H9 (cell line): ENCODE measurements at regions not wholly inside any gene's neighbourhood (a gene's known extent, or its start where the extent isn't known, plus 50 kb on each side); places are given as distances from the start of the nearest gene placed in this dataset.

Experiments
- DNase-seq: peaks from one replicate; pipeline ENCODE4 v3.0.0-alpha.2; 2017
- H2AFZ ChIP-seq: one replicate; pipeline ENCODE4 v1.6.1; 2013; ENCODE audit warnings: mild to moderate bottlenecking, low read length, control low read depth, moderate library complexity
- H2AK5ac ChIP-seq: 2 replicates; pipeline ENCODE4 v1.6.1; 2013; ENCODE audit warnings: low read length, control low read depth, mixed read lengths; ENCODE audit not compliant: insufficient read length
- H2BK120ac ChIP-seq: one replicate; pipeline ENCODE4 v1.6.1; 2013; ENCODE audit warnings: low read depth, mild to moderate bottlenecking, low read length, control low read depth, inconsistent platforms; ENCODE audit not compliant: poor library complexity, severe bottlenecking
- H2BK12ac ChIP-seq: 2 replicates; pipeline ENCODE4 v1.6.1; 2013; ENCODE audit warnings: low read length, control low read depth, mixed read lengths, low read depth; ENCODE audit not compliant: insufficient read length
- H2BK15ac ChIP-seq: 2 replicates; pipeline ENCODE4 v1.6.1; 2013; ENCODE audit warnings: low read depth, low read length, control low read depth
- H2BK20ac ChIP-seq: one replicate; pipeline ENCODE4 v1.6.1; 2013; ENCODE audit warnings: low read depth, mild to moderate bottlenecking, low read length, control low read depth, inconsistent platforms; ENCODE audit not compliant: poor library complexity, severe bottlenecking
- H2BK5ac ChIP-seq: 2 replicates; pipeline ENCODE4 v1.6.1; 2013; ENCODE audit warnings: low read length, control low read depth, mixed read lengths; ENCODE audit not compliant: insufficient read length
- H3K14ac ChIP-seq: 2 replicates; pipeline ENCODE4 v1.6.1; 2013; ENCODE audit warnings: low read length, control low read depth; ENCODE audit not compliant: insufficient read depth
- H3K18ac ChIP-seq: 2 replicates; pipeline ENCODE4 v1.6.1; 2013; ENCODE audit warnings: low read depth, mild to moderate bottlenecking, mixed read lengths, low read length, control low read depth; ENCODE audit not compliant: insufficient read length
- H3K23ac ChIP-seq: 2 replicates; pipeline ENCODE4 v1.6.1; 2013; ENCODE audit warnings: low read length, control low read depth, mixed read lengths, low read depth; ENCODE audit not compliant: insufficient read length
- H3K23me2 ChIP-seq: 2 replicates; pipeline ENCODE4 v1.6.1; 2013; ENCODE audit warnings: low read depth, mild to moderate bottlenecking, mixed read lengths, low read length, control low read depth; ENCODE audit not compliant: insufficient read length, poor library complexity, severe bottlenecking
- H3K27ac ChIP-seq: 2 replicates; pipeline ENCODE4 v1.5.1; 2013; ENCODE audit warnings: low read length, control low read depth, mixed read lengths, low read depth; ENCODE audit not compliant: insufficient read length
- H3K27me3 ChIP-seq: 2 replicates; pipeline ENCODE4 v1.6.1; 2013; ENCODE audit warnings: low read length, control low read depth, inconsistent platforms; ENCODE audit not compliant: insufficient read depth
- H3K4ac ChIP-seq: 2 replicates; pipeline ENCODE4 v1.6.1; 2013; ENCODE audit warnings: low read depth, mild to moderate bottlenecking, control low read depth, inconsistent platforms, low read length, moderate library complexity
- H3K4me1 ChIP-seq: 2 replicates; pipeline ENCODE4 v1.6.1; 2013; ENCODE audit warnings: low read length, control low read depth, inconsistent platforms; ENCODE audit not compliant: insufficient read depth
- H3K4me2 ChIP-seq: 2 replicates; pipeline ENCODE4 v1.6.1; 2013; ENCODE audit warnings: low read length, control low read depth, mixed read lengths; ENCODE audit not compliant: insufficient read length, insufficient read depth
- H3K56ac ChIP-seq: 2 replicates; pipeline ENCODE4 v1.6.1; 2013; ENCODE audit warnings: low read depth, mild to moderate bottlenecking, mixed read lengths, low read length, control low read depth; ENCODE audit not compliant: insufficient read length
- H3K79me1 ChIP-seq: 2 replicates; pipeline ENCODE4 v1.6.1; 2013; ENCODE audit warnings: low read depth, mild to moderate bottlenecking, moderate library complexity, low read length, control low read depth, inconsistent platforms; ENCODE audit not compliant: insufficient read depth, poor library complexity, severe bottlenecking
- H3K79me2 ChIP-seq: 2 replicates; pipeline ENCODE4 v1.6.1; 2013; ENCODE audit warnings: low read length, control low read depth, inconsistent platforms; ENCODE audit not compliant: insufficient read depth
- H3K9ac ChIP-seq: 2 replicates; pipeline ENCODE4 v1.6.1; 2013; ENCODE audit warnings: low read length, control low read depth, mixed read lengths; ENCODE audit not compliant: insufficient read length; ENCODE audit errors: extremely low read depth
- H3K9me3 ChIP-seq: one replicate; pipeline ENCODE4 v1.6.1; 2013; ENCODE audit warnings: low read depth, low read length, inconsistent platforms; ENCODE audit not compliant: control insufficient read depth
- H3T11ph ChIP-seq: one replicate; pipeline ENCODE4 v1.6.1; 2013; ENCODE audit warnings: mild to moderate bottlenecking, low read length, control low read depth, inconsistent platforms
- H4K20me1 ChIP-seq: one replicate; pipeline ENCODE4 v1.6.1; 2013; ENCODE audit not compliant: control insufficient read depth, insufficient read length, insufficient read depth
- H4K5ac ChIP-seq: 2 replicates; pipeline ENCODE4 v1.6.1; 2013; ENCODE audit warnings: low read depth, mild to moderate bottlenecking, mixed read lengths, low read length, control low read depth; ENCODE audit not compliant: insufficient read length
- H4K8ac ChIP-seq: replicated peaks from 2 replicates; pipeline ENCODE4 v1.6.1; 2013; ENCODE audit warnings: low read length, control low read depth, mixed read lengths, low read depth; ENCODE audit not compliant: insufficient read length
- H4K91ac ChIP-seq: 2 replicates; pipeline ENCODE4 v1.6.1; 2013; ENCODE audit warnings: low read depth, mild to moderate bottlenecking, moderate library complexity, mixed read lengths, low read length, control low read depth; ENCODE audit not compliant: insufficient read length
- H3K27ac Mint-ChIP-seq, 3 experiments: 2 replicates in 2 of 3; 3 replicates in 1 of 3; pipeline ENCODE4 v1.8.0; 2020 to 2021; ENCODE audit warnings: mixed read lengths in 3 of 3, mild to moderate bottlenecking in 1 of 3, moderate library complexity in 1 of 3
- H3K27me3 Mint-ChIP-seq: 2 replicates; pipeline ENCODE4 v1.8.0; 2021; ENCODE audit warnings: low read depth, mild to moderate bottlenecking, moderate library complexity, mixed read lengths
- H3K36me3 Mint-ChIP-seq, 3 experiments: 2 replicates in 2 of 3; 3 replicates in 1 of 3; pipeline ENCODE4 v1.8.0; 2020 to 2021; ENCODE audit warnings: low read depth in 3 of 3, mixed read lengths in 3 of 3; ENCODE audit not compliant: insufficient read depth in 1 of 3
- H3K4me1 Mint-ChIP-seq, 2 experiments: 2 replicates each; pipeline ENCODE4 v1.8.0; 2020; ENCODE audit warnings: mixed read lengths in 2 of 2
- H3K4me3 Mint-ChIP-seq, 2 experiments: 2 replicates in 1 of 2; 3 replicates in 1 of 2; pipeline ENCODE4 v1.8.0; 2020 to 2021; ENCODE audit warnings: mild to moderate bottlenecking in 2 of 2, mixed read lengths in 2 of 2, moderate library complexity in 1 of 2
- H3K9me3 Mint-ChIP-seq, 2 experiments: 2 replicates in 1 of 2; 3 replicates in 1 of 2; pipeline ENCODE4 v1.8.0; 2020; ENCODE audit warnings: mild to moderate bottlenecking in 2 of 2, mixed read lengths in 2 of 2, moderate library complexity in 1 of 2
- CTCF ChIP-seq: fragments of 200-600 bp; sonication (generic); conservative IDR thresholded peaks from 3 replicates; pipeline ENCODE4 v1.8.0; 2021; ENCODE audit warnings: antibody characterized with exemption, mild to moderate bottlenecking
- WGBS: extraction: QIAGEN DNeasy Blood & Tissue Kit; methylation state at CpG from one replicate; pipeline ENCODE4 v1.1.7; 2013; ENCODE audit warnings: missing lambda C conversion rate, low lambda C conversion rate, mixed read lengths; ENCODE audit not compliant: insufficient read length; ENCODE audit errors: extremely low coverage; 5-methylcytosine and 5-hydroxymethylcytosine counted together

GRCh38 chr11:112565551-112565950 is 304.9 kb upstream of the PLET1 start:
- Histone ChIP-seq H2BK20ac (no peak overlapping the region), H2BK12ac (no peak overlapping the region), H3K4ac (no peak overlapping the region), H2BK15ac (no peak overlapping the region), H3K18ac (no peak overlapping the region), H3K79me2 (no peaks in the 10 kb centered on the region), H2AFZ (no peak overlapping the region), H2AK5ac (no peak overlapping the region), H3K4me1 (no peaks in the 10 kb centered on the region), H3K14ac (no peak overlapping the region), H3K79me1 (no peaks in the 10 kb centered on the region), H3K23me2 (no peaks in the 10 kb centered on the region), H3T11ph (no peak overlapping the region), H3K56ac (no peak overlapping the region), H3K9me3 (no peaks in the 10 kb centered on the region), H3K4me2 (no peak overlapping the region), H3K27me3 (no peaks in the 10 kb centered on the region), H2BK5ac (no peak overlapping the region), H3K27ac (no peak overlapping the region), H4K20me1 (no peaks in the 10 kb centered on the region), H2BK120ac (no peak overlapping the region), H4K8ac (no peak overlapping the region), H4K5ac (no peak overlapping the region), H4K91ac (no peak overlapping the region), H3K9ac (no peak overlapping the region), H3K23ac (no peak overlapping the region)
- no peak overlapping the region for H3K4me3 Mint-ChIP-seq
- TF ChIP-seq CTCF = no peak
- H3K4me1 Mint-ChIP-seq = peaks cover 4 to 8% of the 10 kb centered on the region in 2 experiments; a peak in 2 of 4 replicates
- WGBS = no CpG with 5 or more reads among the region's 5 CpGs
- peaks cover 2% of the 10 kb centered on the region; the same call in 1 of the 2 replicates for H3K27me3 Mint-ChIP-seq
- no peak for DNase-seq
- no peaks in the 10 kb centered on the region for H3K9me3 Mint-ChIP-seq
- no peak overlapping the region for H3K27ac Mint-ChIP-seq
- no peaks in the 10 kb centered on the region for H3K36me3 Mint-ChIP-seq
